ENCODE measurements at regions not wholly inside any gene's neighbourhood (a gene's known extent, or its start where the extent isn't known, plus 50 kb on each side); places are given as distances from the start of the nearest gene placed in this dataset.

DNA sequence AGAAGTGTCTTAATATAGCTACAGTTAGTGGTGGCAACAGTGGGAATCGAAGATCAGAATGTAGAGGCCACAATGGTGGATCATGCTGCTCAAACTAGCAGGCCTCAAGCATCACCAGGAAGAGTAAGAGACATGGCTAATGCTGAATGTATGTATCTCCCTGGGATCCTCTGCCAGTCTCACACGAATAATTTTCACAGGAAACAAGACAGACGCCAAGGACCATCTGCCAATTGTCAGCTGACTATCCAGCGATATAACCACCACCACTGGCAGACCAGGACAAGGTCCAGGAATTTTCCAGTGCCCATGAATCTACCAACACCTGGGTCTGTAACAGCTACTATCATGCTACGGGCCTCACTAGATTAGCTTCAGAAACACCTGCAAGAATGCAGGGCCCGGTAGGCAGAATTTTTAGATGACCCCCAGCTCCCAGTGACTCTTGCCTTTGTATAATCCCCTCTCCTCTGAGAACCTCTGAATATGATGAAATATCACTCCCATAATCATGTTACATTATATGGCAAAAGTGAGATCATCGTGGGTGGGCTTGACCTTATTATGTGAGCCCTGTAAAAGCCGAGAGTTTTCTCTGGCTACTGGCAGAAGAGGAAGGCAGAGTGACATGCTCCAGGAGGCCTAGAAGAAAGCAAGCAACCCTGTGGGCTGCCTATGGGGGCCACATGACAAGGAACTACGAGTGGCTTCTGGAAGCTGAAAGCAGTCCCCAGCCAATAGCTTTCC is 429.8 kb downstream of the BCOR start:
- TF ChIP-seq POLR2AphosphoS5 (IDR thresholded peaks at IDR 0.05): no peak
- TF ChIP-seq CTCF (IDR thresholded peaks at IDR 0.05): no peak
